ENCODE measurements at regions not wholly inside any gene's neighbourhood (a gene's known extent, or its start where the extent isn't known, plus 50 kb on each side); places are given as distances from the start of the nearest gene placed in this dataset.

DNA sequence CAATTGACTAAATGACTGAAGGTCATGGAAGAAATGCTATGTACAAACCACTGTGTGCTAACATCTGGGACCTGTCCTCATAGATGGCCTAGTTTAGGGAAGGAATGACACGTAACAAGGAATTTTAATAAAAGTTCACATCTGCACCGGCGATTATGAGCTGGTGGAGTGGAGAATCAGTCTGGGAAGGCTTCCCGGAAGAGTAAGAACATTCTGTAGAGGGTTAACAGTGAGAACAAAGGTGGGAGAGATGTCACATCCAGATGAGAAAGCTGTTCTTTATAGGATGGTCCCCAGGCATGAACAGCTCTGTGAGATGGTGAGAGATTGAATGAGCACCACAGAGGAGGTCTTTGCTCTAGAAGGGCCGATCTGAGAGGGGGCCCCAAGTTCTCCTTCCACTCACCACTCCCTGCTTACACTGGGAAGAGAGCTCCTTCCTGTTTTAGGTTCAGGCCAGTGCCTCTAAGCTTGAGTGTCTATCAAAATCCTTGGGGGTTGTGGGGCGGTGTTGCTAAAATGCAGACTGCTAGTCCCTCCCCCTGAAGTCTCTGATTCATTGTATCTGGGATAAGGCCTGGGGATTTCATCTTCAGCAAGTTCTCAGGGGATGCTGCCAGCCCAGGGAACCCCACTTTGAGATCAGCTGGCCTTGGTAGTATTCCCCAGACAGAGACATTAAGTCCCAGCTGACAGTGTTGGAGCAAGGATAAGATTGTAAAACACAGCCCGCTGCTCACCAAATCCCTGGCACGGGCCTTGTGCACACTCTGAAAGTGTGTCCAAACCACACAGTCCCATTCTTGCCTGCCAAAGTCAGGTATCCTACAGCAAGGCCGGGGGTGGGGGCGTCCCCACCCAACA lies 294.7 kb upstream of the MAF start:
- no peak overlapping the region for H3K4me3 ChIP-seq (ENCODE audit: low read depth, poor library complexity, severe bottlenecking)
- no peak for DNase-seq (ENCODE audit: low spot score in 2 of 2)
- intact Hi-C loops (cut with DNase I; ENCODE audit: low total_unique reads), result no loop called here
- TF ChIP-seq POLR2A (IDR thresholded peaks at IDR 0.05), result no peak
- TF ChIP-seq, protein P1, sequence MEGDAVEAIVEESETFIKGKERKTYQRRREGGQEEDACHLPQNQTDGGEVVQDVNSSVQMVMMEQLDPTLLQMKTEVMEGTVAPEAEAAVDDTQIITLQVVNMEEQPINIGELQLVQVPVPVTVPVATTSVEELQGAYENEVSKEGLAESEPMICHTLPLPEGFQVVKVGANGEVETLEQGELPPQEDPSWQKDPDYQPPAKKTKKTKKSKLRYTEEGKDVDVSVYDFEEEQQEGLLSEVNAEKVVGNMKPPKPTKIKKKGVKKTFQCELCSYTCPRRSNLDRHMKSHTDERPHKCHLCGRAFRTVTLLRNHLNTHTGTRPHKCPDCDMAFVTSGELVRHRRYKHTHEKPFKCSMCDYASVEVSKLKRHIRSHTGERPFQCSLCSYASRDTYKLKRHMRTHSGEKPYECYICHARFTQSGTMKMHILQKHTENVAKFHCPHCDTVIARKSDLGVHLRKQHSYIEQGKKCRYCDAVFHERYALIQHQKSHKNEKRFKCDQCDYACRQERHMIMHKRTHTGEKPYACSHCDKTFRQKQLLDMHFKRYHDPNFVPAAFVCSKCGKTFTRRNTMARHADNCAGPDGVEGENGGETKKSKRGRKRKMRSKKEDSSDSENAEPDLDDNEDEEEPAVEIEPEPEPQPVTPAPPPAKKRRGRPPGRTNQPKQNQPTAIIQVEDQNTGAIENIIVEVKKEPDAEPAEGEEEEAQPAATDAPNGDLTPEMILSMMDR (IDR thresholded peaks at IDR 0.05), result no peak
- 73 to 78% methylated on average over 10 of the region's 10 CpGs for WGBS, 2 donors

DNA sequence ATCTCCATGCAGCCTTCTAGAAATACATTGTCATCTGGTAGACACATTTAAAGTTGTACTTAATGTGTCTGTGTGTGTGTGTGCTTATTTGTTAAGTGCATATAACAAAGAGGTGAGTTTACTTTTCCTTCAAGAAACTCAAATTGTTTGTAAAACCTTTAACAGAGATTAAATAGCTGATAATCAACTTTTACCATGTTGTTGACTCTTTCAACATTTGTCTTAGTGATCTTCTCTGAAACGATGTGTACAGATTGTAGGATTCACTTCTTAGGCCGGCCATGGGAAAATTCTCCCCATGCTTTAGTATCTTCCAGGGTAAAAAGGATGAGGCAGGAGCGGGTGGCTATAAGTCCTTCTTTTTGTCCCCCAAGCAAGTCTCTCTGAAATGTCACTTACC lies 292.9 kb upstream of the MAF start:
- 92 to 94% methylated on average over 3 of the region's 3 CpGs for WGBS, 2 donors
- TF ChIP-seq, protein P1 (IDR thresholded peaks at IDR 0.05), result no peak
- no peak for TF ChIP-seq POLR2A (IDR thresholded peaks at IDR 0.05)
- intact Hi-C loops (cut with DNase I; ENCODE audit: low total_unique reads), result no loop called here
- no peak for DNase-seq (ENCODE audit: low spot score in 2 of 2)
- no peak overlapping the region for H3K4me3 ChIP-seq (ENCODE audit: low read depth, poor library complexity, severe bottlenecking)

DNA sequence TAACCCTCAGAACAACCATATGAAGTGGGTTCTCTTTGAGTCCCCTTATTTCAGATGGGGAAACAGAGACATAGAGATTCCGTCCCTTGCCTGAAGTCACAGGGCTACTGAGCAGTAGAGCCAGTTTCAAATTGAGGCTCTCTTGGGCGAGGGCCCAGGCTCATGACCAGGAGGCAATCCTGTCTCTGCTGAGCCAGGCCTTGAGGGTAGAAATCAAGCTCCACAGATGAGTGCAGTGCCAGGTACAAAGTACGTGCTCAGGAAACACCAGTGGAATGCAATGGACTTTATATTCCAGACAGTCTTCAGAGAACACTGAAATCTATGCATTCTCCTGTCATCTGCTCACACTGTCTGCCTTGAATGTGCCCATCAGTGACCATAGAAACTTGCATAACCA lies 291.7 kb upstream of the MAF start:
- intact Hi-C loops (cut with DNase I; ENCODE audit: low total_unique reads), result no loop called here
- 56 to 63% methylated on average over 3 of the region's 3 CpGs for WGBS, 2 donors
- TF ChIP-seq POLR2A (IDR thresholded peaks at IDR 0.05), result no peak
- TF ChIP-seq, protein P1 (IDR thresholded peaks at IDR 0.05), result no peak
- no peak for DNase-seq (ENCODE audit: low spot score in 2 of 2)
- no peak overlapping the region for H3K4me3 ChIP-seq (ENCODE audit: low read depth, poor library complexity, severe bottlenecking)

DNA sequence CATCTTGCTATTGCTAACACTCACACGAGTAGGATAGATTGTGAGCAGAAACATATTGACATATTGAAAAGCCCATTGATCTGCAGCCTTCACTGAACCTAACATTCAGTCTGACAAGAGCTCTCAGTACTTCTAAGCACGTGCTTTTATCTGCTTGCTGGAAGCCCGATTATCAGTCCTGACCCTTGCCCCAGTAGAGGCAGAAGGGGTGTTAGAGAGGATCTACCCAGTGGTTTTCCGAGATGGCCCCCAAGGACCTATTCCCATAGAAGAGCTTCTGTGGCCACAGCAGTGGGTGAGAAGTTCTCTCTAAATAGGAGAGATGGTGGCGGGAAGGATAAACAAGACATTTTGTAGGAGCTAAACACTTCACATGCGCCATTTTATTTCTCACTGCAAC lies 290.9 kb upstream of the MAF start:
- H3K4me3 ChIP-seq (ENCODE audit: low read depth, poor library complexity, severe bottlenecking), result no peak overlapping the region
- WGBS, 2 donors, result 96 to 97% methylated on average over 6 of the region's 6 CpGs
- no peak for TF ChIP-seq POLR2A (IDR thresholded peaks at IDR 0.05)

DNA sequence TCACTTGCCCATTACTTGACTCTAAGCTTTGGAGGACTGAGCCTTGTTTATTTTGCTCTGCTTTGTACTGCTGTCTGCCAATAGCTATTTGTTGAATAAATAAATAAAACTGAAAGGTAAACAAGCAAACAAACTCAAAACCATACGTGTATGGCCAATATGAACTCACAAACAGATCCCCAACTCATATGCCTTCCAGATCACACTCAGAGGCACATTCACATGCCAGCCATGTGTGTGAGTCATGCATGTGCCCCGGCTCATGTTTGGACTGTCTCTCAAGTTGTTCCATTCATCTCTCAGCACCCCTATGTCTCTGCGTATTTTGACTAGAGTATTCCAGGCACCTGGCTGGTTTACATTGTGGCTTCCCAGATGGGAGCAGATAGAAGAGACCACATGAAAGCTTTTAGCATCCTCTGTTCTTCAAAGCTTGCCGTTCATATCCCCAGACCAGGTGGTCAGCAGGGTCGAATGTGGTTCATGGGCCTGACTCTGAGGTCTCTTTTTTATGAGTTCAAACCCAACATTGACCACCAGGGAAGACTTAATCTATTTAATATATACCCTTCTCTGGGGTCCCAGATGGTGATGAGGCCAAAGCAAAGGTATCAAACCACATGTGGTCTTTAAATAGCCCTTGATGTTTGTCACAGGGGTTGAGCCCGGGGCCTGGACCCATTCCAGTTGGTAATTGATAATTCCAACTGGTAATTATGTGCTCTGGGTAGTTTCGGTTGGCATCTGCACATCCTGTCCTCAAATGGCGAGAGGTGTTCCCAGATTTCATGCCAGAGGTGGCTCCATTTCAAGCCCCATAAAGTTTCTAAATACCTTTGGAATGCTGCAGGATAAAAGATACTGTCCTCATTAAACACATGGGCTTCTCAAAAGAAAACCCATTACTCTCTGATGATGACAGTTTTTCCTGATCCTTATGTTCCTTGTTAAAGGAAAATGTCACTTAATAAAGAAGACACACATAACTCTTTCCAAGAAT lies 287.3 kb upstream of the MAF start:
- WGBS, 2 donors, result 47 to 51% methylated on average over 8 of the region's 8 CpGs
- no peak overlapping the region for H3K4me3 ChIP-seq (ENCODE audit: low read depth, poor library complexity, severe bottlenecking)
- intact Hi-C loops (cut with DNase I; ENCODE audit: low total_unique reads), result no loop called here
- TF ChIP-seq POLR2A (IDR thresholded peaks at IDR 0.05), result no peak
- TF ChIP-seq, protein P1 (IDR thresholded peaks at IDR 0.05), result no peak
- no peak for DNase-seq (ENCODE audit: low spot score in 2 of 2)

More for the DNA sequence above, 290.9 kb upstream of the MAF start:
- intact Hi-C loops (cut with DNase I; ENCODE audit: low total_unique reads), result no loop called here
- no peak for DNase-seq (ENCODE audit: low spot score in 2 of 2)

DNA sequence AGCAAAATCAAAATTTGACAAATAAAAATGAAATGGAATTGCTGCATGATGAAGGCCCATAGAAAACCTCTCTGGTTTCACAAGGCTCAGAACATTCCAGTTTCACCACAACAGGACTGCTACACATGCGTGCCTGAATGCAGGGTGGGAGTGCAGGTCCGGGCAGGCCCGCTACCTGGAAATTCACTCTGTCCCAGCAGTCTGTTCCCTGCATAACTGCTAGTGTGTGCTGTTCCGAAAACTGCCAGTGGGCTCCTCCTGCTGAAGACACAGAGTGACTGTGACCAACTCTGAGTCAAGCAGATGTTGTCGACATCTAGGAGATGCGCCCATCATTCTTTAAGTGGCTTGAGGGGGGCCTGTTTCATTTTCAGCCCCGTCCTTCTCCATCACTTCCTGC lies 284.8 kb upstream of the MAF start:
- DNase-seq (ENCODE audit: low spot score in 2 of 2), result peak in 1 of 2 donors; percentile 56
- intact Hi-C loops (cut with DNase I; ENCODE audit: low total_unique reads), result no loop called here
- WGBS, 2 donors, result 62 to 72% methylated on average over 7 of the region's 7 CpGs

More for the DNA sequence above, 284.8 kb upstream of the MAF start:
- TF ChIP-seq POLR2A (IDR thresholded peaks at IDR 0.05), result no peak
- TF ChIP-seq, protein P1 (IDR thresholded peaks at IDR 0.05), result no peak
- H3K4me3 ChIP-seq (ENCODE audit: low read depth, poor library complexity, severe bottlenecking), result no peak overlapping the region

Measured in lower leg skin (tissue), 4 donors.